Lower leg skin (tissue), 3 donors: ENCODE measurements at regions not wholly inside any gene's neighbourhood (a gene's known extent, or its start where the extent isn't known, plus 50 kb on each side); places are given as distances from the start of the nearest gene placed in this dataset.

Experiments used
- POLR2A ChIP-seq, 2 donors: fragments of 450-650 bp; IDR thresholded peaks; one replicate each; pipeline ENCODE4 v1.6.1; 2016 to 2017; ENCODE audit warnings: antibody characterized with exemption in 2 of 2, mild to moderate bottlenecking in 1 of 2, moderate library complexity in 1 of 2
- TF ChIP-seq, protein P1 (sequence below), 3 donors: fragments of 450-650 bp; IDR thresholded peaks; one replicate each; pipeline ENCODE4 v1.5.1; 2016; ENCODE audit warnings: antibody characterized with exemption in 3 of 3, mild to moderate bottlenecking in 3 of 3, moderate library complexity in 2 of 3

DNA sequence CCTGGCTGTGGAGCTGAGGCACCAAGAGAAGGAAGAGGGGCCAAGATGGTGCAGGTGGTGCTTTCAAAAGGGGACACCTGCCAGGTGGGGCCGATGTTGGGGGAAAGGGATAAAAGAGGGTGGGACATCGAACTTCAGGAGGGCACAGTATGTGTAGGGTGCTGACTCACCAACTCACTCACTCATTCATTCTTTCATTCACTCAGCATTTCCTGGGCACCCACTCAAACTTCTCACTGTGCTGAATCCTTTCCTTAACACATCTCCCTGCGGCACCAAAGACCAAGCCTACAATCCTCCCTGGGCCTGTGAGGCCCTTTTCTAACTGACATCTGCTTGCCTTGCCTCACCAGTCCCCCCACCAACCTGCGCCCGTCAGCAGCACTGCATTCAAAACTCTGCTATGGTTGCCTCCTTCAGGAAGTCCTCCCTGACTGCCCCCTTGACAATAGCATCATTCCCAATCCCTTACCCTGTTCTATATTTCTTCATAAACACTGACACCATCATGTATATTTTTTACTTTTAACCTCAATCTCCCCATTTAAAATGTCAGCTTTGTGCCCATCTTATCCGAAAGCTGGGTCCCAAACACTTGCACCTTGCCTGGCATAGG lies 246.6 kb downstream of the MN1 start:
- TF ChIP-seq, protein P1, sequence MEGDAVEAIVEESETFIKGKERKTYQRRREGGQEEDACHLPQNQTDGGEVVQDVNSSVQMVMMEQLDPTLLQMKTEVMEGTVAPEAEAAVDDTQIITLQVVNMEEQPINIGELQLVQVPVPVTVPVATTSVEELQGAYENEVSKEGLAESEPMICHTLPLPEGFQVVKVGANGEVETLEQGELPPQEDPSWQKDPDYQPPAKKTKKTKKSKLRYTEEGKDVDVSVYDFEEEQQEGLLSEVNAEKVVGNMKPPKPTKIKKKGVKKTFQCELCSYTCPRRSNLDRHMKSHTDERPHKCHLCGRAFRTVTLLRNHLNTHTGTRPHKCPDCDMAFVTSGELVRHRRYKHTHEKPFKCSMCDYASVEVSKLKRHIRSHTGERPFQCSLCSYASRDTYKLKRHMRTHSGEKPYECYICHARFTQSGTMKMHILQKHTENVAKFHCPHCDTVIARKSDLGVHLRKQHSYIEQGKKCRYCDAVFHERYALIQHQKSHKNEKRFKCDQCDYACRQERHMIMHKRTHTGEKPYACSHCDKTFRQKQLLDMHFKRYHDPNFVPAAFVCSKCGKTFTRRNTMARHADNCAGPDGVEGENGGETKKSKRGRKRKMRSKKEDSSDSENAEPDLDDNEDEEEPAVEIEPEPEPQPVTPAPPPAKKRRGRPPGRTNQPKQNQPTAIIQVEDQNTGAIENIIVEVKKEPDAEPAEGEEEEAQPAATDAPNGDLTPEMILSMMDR (IDR thresholded peaks at IDR 0.05), result no peak
- TF ChIP-seq POLR2A (IDR thresholded peaks at IDR 0.05), result no peak
